GM12874 (cell line): ENCODE measurements at regions not wholly inside any gene's neighbourhood (a gene's known extent, or its start where the extent isn't known, plus 50 kb on each side); places are given as distances from the start of the nearest gene placed in this dataset.

Experiments used
- TF ChIP-seq, protein P1 (sequence below): IDR thresholded peaks from 2 replicates; pipeline ENCODE4 v1.5.1; 2011; ENCODE audit warnings: low read depth, mild to moderate bottlenecking, control low read depth, low read length, moderate library complexity; ENCODE audit not compliant: insufficient read depth

DNA sequence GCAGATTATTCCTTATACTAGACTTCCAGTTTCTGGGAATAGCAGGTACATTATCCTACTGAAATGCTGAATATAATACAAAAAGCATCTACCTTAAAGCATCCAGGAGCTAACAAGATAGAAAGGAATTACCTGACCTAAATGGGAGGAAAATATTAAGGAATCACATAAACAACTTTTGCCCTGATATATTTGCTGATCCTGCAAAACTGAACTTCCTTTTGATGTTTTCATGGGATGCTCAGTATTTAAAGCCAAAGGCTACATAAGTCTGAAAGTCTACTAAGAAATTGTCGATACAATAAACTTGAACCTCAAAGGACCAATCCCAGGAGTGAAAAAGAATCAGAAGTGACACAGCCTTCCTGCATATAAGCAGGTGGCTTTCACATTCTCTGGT, 85.6 kb upstream of the C1orf21 start:
- TF ChIP-seq, protein P1, sequence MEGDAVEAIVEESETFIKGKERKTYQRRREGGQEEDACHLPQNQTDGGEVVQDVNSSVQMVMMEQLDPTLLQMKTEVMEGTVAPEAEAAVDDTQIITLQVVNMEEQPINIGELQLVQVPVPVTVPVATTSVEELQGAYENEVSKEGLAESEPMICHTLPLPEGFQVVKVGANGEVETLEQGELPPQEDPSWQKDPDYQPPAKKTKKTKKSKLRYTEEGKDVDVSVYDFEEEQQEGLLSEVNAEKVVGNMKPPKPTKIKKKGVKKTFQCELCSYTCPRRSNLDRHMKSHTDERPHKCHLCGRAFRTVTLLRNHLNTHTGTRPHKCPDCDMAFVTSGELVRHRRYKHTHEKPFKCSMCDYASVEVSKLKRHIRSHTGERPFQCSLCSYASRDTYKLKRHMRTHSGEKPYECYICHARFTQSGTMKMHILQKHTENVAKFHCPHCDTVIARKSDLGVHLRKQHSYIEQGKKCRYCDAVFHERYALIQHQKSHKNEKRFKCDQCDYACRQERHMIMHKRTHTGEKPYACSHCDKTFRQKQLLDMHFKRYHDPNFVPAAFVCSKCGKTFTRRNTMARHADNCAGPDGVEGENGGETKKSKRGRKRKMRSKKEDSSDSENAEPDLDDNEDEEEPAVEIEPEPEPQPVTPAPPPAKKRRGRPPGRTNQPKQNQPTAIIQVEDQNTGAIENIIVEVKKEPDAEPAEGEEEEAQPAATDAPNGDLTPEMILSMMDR: no peak

DNA sequence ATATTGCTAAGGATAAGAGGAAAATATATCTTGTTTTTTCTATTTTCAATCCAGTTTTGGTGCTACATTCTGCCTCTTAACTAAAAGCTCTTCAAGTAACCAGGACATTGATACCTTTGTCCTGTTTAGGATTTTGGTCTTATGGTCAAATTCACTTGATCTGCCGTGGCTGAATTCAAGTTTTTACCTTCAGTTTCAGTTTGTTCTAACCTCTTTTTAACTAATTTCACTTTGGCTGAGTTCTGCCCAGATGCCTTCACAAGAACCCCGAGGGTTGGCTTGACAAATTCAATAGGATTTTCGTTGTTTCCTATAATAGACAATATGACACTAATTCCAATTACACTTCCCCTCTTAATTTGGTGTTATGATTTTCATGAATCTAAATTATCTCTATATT, 84.5 kb upstream of the C1orf21 start:
- TF ChIP-seq, protein P1: no peak

DNA sequence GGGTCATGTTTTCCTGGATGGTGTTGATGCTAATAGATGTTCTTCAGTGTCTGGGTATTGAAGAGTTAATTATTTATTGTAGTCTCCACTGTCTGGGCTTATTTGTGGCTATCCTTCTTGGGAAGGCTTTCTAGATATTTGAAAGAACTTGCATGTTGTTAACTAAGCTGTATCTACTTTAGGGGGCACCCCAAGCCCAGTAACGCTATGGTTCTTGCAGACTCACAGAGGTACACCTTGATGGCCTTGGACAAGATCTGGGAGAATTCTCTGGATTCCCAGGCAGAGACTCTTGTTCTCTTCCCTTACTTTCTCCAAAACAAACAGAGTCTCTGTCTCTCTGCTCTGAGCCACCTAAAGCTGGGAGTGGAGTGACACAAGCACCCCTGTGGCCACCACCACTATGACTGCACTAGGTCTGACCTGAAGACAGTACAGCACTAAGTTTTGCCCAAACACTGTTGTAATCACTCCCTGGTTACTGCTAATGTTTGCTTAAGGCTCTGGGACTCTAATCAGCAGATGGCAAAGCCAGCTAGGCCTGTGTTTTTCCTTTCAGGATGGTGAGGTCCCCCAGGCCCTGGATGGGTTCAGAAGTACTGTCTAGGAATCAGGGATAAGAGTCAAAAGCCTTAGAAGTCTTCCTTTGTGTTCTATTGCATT, 76.5 kb upstream of the C1orf21 start:
- TF ChIP-seq, protein P1: no peak

DNA sequence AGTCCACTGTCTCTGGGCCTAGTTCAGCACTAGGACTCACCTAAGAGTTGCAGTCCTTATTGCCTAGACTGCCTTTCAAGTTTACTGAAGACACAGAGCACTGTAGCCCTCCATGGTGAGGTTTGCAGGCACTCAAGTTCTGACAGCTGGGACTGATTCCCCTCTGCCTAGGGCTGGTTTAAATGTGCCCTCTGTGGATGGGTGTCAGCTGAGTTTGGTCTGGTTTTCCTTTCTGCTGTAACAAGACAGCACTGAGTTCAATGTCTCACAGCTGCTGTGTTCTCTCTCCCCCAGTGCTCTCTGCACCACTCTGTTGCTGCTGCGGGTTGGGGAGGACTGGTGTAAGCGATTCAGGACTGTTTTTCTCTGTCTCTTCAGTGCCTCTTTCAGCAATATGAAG, 75.2 kb upstream of the C1orf21 start:
- TF ChIP-seq, protein P1: no peak

DNA sequence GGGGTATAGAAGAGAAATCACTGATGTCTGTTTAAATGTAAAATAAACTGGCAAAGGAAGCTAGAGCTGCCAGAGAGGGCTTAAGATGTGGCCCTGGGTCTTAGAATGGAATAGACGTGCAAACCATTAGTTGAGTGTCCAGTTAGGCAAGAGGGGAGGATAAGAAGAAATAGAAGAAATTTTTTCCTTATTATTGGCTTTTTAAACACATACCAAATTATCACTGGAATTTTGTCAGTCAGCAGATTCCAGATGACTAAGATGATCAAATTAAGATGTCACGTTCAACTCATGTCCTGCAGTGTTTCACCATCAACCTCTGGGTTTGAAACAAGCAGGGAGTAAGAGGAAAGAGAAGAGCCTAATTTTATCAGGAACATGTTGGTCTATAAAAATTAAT, 71.6 kb upstream of the C1orf21 start:
- TF ChIP-seq, protein P1: no peak

DNA sequence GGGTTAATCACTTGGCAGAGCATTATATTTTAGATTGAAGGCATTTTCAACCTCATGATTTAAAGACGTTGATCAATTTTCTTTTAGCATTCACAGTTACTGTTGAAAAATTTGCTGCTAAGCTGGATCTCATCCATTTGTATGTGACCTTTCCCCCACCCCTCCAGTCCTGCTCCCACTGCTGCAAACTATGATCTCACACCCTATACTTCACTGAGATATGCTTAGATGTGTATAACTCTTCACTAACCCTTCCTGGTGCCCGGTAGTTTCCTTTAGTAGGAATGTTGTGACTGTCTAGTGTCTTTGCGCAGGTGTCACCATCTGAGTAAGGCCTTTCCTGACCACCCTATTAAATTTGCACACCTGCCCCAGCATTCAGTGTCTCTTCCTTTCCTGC, 67.0 kb upstream of the C1orf21 start:
- TF ChIP-seq, protein P1: no peak

DNA sequence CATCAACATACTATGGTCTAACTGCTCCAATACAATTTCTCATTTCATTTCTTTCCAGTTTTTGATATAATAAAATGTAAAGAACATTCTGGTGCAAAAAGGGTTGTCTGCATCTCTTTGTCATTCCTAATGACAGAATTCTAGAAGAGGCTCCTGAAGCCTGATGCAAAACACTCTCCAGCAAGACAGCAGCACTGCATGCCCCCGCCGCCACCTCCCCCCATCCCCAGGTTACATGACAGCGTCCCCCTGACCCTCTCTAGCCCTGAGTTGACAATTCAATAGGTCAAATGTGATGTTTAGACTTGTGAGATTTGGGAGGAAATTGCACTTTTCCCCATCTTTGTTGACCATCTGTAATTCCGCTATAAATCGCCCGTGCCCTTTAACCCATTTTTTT, 64.6 kb upstream of the C1orf21 start:
- TF ChIP-seq, protein P1: no peak
